ENCODE measurements at regions not wholly inside any gene's neighbourhood (a gene's known extent, or its start where the extent isn't known, plus 50 kb on each side); places are given as distances from the start of the nearest gene placed in this dataset.
"Not testable (repeated sequence)": the region's sequence is repeated elsewhere in the genome, so short reads cannot be mapped to it uniquely, and the experiment has no call there.

GRCh38 chr9:100700689-100701318 lies 122.9 kb downstream of the CAVIN4 start:
- in situ Hi-C loops (cut with MboI; ENCODE audit: low sequenced_read_pairs) = loop anchor here (25.0 kb wide), 1 partner anchor 611 kb away; no protein-coding TSS in a partner anchor

- in situ Hi-C loops (cut with MboI; ENCODE audit: low sequenced_read_pairs) = loop anchor here (25.0 kb wide), 1 partner anchor 598 kb away; no protein-coding TSS in a partner anchor
Measured at GRCh38 chr9:100714372-100715099, 136.7 kb downstream of the CAVIN4 start.

GRCh38 chr9:100715100-100715380 lies 137.2 kb downstream of the CAVIN4 start:
- in situ Hi-C loops (cut with MboI; ENCODE audit: low sequenced_read_pairs) = loop anchor here (25.0 kb wide), 1 partner anchor 597 kb away; no protein-coding TSS in a partner anchor

GRCh38 chr9:100718717-100719116 lies 140.8 kb downstream of the CAVIN4 start:
- in situ Hi-C loops (cut with MboI; ENCODE audit: low sequenced_read_pairs) = loop anchor here (25.0 kb wide), 1 partner anchor 594 kb away; no protein-coding TSS in a partner anchor

GRCh38 chr9:100720922-100721321 lies 143.0 kb downstream of the CAVIN4 start:
- in situ Hi-C loops (cut with MboI; ENCODE audit: low sequenced_read_pairs) = loop anchor here (25.0 kb wide), 1 partner anchor 591 kb away; no protein-coding TSS in a partner anchor

GRCh38 chr9:100724886-100725285 lies 147.0 kb downstream of the CAVIN4 start:
- in situ Hi-C loops (cut with MboI; ENCODE audit: low sequenced_read_pairs) = loop anchor here (25.0 kb wide), 1 partner anchor 587 kb away; no protein-coding TSS in a partner anchor

GRCh38 chr9:100725371-100725770 lies 147.5 kb downstream of the CAVIN4 start:
- in situ Hi-C loops (cut with MboI; ENCODE audit: low sequenced_read_pairs) = no loop called here

GRCh38 chr9:100729336-100729895 lies 151.5 kb downstream of the CAVIN4 start:
- in situ Hi-C loops (cut with MboI; ENCODE audit: low sequenced_read_pairs) = no loop called here

GRCh38 chr9:100730086-100730485 lies 152.2 kb downstream of the CAVIN4 start:
- in situ Hi-C loops (cut with MboI; ENCODE audit: low sequenced_read_pairs) = no loop called here

GRCh38 chr9:100731038-100731556 lies 153.2 kb downstream of the CAVIN4 start:
- in situ Hi-C loops (cut with MboI; ENCODE audit: low sequenced_read_pairs) = no loop called here

GRCh38 chr9:100731557-100731956 lies 153.7 kb downstream of the CAVIN4 start:
- in situ Hi-C loops (cut with MboI; ENCODE audit: low sequenced_read_pairs) = no loop called here

GRCh38 chr9:100739208-100739607 lies 161.3 kb downstream of the CAVIN4 start:
- in situ Hi-C loops (cut with MboI; ENCODE audit: low sequenced_read_pairs) = no loop called here

- in situ Hi-C loops (cut with MboI; ENCODE audit: low sequenced_read_pairs) = no loop called here
Measured at GRCh38 chr9:100739666-100740065, 161.8 kb downstream of the CAVIN4 start.

GRCh38 chr9:100748930-100749329 lies 171.1 kb downstream of the CAVIN4 start:
- in situ Hi-C loops (cut with MboI; ENCODE audit: low sequenced_read_pairs) = not testable (repeated sequence)

GRCh38 chr9:100756217-100756616 lies 178.3 kb downstream of the CAVIN4 start:
- in situ Hi-C loops (cut with MboI; ENCODE audit: low sequenced_read_pairs) = no loop called here

GRCh38 chr9:100759215-100759614 lies 181.3 kb downstream of the CAVIN4 start:
- in situ Hi-C loops (cut with MboI; ENCODE audit: low sequenced_read_pairs) = no loop called here

GRCh38 chr9:100761276-100761802 lies 183.5 kb downstream of the CAVIN4 start:
- in situ Hi-C loops (cut with MboI; ENCODE audit: low sequenced_read_pairs) = no loop called here

- in situ Hi-C loops (cut with MboI; ENCODE audit: low sequenced_read_pairs) = no loop called here
Measured at GRCh38 chr9:100774326-100774725, 196.4 kb downstream of the CAVIN4 start.

- in situ Hi-C loops (cut with MboI; ENCODE audit: low sequenced_read_pairs) = no loop called here
Measured at GRCh38 chr9:100774962-100775361, 197.1 kb downstream of the CAVIN4 start.

- in situ Hi-C loops (cut with MboI; ENCODE audit: low sequenced_read_pairs) = no loop called here
Measured at GRCh38 chr9:100775912-100776311, 198.0 kb downstream of the CAVIN4 start.

GRCh38 chr9:100784755-100785154 lies 206.9 kb downstream of the CAVIN4 start:
- in situ Hi-C loops (cut with MboI; ENCODE audit: low sequenced_read_pairs) = no loop called here

Measured in HL-60/S4 treated with phorbol 12-myristate 13-acetate at 8.2 ng/mL for 4 days and 3 days (cell line).